ENCODE measurements at regions not wholly inside any gene's neighbourhood (a gene's known extent, or its start where the extent isn't known, plus 50 kb on each side); places are given as distances from the start of the nearest gene placed in this dataset.

DNA sequence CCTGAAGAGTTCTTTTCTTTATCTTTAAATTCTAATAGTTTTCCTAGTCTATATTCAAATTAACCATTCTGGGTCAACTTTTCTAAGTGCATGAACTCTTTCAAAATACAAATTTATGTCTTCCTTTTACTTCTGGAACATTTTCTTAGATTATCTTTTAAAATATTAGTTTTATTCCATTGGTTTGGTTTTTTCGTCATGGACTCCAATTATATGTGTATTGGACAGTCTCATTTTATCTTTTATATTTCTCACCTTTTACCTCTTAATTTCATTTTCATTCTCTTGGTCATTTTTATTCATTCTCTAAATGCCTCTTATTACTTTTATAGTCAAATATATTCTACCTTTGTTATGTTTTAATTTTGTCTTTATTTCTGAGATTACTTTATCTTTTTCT is 356.7 kb upstream of the MMS22L start:
- Histone ChIP-seq H3K9me3 (replicated peaks; ENCODE audit: control insufficient read depth, low read depth, low read length) (no peaks in the 10 kb centered on the region), H3K4me3 (ENCODE audit: low read length) (no peak overlapping the region), H3K4me1 (ENCODE audit: control insufficient read depth, insufficient read depth, low read length) (no peaks in the 10 kb centered on the region), H3K36me3 (ENCODE audit: control insufficient read depth, insufficient read depth, low read length) (no peaks in the 10 kb centered on the region), H3K27ac (ENCODE audit: low read length) (no peak overlapping the region), H3K27me3 (ENCODE audit: control insufficient read depth, insufficient read depth, low read length) (no peaks in the 10 kb centered on the region)
- no CpG with 5 or more reads among the region's 1 CpG for WGBS (ENCODE audit: insufficient coverage)
- DNase-seq = no peak

DNA sequence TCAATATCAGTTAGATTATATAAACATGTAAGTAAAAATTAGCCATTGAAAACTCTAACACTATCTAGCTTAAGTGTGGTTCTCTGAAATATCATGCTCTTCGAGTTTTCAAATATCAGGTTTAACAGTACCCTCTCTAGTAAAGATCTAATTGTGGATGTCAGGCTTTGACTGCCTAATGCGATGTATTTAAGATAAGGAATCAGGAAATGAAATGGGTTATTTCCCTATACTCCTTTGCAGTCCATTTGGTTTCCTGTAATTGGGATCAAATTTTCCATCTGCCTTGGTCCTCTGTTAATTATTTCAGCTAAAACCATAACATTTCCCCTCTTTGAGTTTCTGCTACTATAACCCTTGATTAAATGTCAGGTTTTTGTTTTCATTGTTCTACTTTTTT is 361.3 kb upstream of the MMS22L start:
- Histone ChIP-seq H3K27ac (ENCODE audit: low read length) (no peak overlapping the region), H3K4me1 (ENCODE audit: control insufficient read depth, insufficient read depth, low read length) (no peaks in the 10 kb centered on the region), H3K36me3 (ENCODE audit: control insufficient read depth, insufficient read depth, low read length) (no peaks in the 10 kb centered on the region), H3K27me3 (ENCODE audit: control insufficient read depth, insufficient read depth, low read length) (no peaks in the 10 kb centered on the region), H3K4me3 (ENCODE audit: low read length) (no peak overlapping the region), H3K9me3 (replicated peaks; ENCODE audit: control insufficient read depth, low read depth, low read length) (no peaks in the 10 kb centered on the region)
- WGBS (ENCODE audit: insufficient coverage) = no CpG with 5 or more reads among the region's 2 CpGs
- no peak for DNase-seq

DNA sequence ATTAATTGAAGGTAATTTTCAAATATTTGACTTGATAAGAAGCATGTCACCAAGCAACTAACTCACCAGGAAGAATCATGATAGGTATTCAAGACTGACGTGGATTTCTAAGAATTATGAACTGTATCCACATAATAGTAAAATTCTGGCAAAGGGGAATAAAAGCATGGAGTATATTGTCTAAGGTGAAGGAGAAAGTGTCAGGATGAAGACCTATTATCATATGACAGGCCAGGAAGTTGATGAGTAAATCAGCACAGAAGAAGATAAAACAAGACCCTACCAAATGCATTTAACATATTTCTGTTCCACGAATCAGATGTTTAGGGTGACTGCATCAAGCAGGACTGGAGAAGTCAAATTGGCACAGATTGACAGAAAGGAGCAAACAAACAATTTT is 362.7 kb upstream of the MMS22L start:
- no peak overlapping the region for H3K27ac ChIP-seq (ENCODE audit: low read length)
- H3K9me3 ChIP-seq (replicated peaks; ENCODE audit: control insufficient read depth, low read depth, low read length) = no peaks in the 10 kb centered on the region
- no peaks in the 10 kb centered on the region for H3K36me3 ChIP-seq (ENCODE audit: control insufficient read depth, insufficient read depth, low read length)
- no peaks in the 10 kb centered on the region for H3K27me3 ChIP-seq (ENCODE audit: control insufficient read depth, insufficient read depth, low read length)
- H3K4me3 ChIP-seq (ENCODE audit: low read length) = no peak overlapping the region
- no peaks in the 10 kb centered on the region for H3K4me1 ChIP-seq (ENCODE audit: control insufficient read depth, insufficient read depth, low read length)
- no CpG with 5 or more reads among the region's 2 CpGs for WGBS (ENCODE audit: insufficient coverage)
- no peak for DNase-seq

DNA sequence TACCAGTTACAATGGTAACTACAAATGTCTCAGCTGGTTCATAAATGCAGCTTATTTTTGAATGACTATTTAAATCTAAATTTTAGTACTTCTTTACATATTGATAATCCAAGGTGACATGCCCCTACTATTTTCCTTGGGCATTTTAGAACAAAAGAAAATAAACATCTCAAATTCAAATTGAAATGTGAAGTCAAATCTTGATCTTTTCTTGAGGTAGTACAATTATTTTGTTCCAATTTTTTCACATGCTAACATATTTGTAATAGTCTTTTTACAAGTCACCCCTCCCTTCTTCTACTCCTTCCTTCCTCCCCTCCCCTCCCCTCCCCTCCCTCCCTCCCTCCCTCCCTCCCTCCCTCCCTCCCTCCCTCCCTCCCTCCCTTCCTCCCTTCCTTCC is 370.1 kb upstream of the MMS22L start:
- Histone ChIP-seq H3K36me3 (ENCODE audit: control insufficient read depth, insufficient read depth, low read length) (no peaks in the 10 kb centered on the region), H3K4me1 (ENCODE audit: control insufficient read depth, insufficient read depth, low read length) (no peaks in the 10 kb centered on the region), H3K4me3 (ENCODE audit: low read length) (no peak overlapping the region), H3K27ac (ENCODE audit: low read length) (no peak overlapping the region), H3K27me3 (ENCODE audit: control insufficient read depth, insufficient read depth, low read length) (no peaks in the 10 kb centered on the region), H3K9me3 (replicated peaks; ENCODE audit: control insufficient read depth, low read depth, low read length) (no peaks in the 10 kb centered on the region)
- DNase-seq = no peak

DNA sequence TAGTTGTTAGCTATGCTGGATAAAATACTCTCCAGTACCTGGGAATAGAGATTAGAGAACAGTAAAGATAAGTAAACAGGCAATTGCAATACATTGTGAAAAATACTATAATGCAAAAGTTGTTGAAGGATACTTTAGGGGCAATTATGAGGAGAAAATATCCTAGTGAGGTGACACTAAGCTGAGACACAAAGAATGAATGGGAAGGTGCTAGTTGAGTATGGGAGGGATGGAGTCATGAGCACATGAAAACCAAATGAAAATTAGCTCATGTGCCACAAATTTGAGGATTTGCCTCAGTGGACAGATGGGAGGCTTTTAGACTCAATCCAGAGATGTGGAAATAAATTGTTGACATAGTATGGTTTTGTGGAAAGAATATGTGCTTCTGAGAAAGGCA is 370.5 kb upstream of the MMS22L start:
- no peak for DNase-seq
- Histone ChIP-seq H3K4me3 (ENCODE audit: low read length) (no peak overlapping the region), H3K27ac (ENCODE audit: low read length) (no peak overlapping the region), H3K27me3 (ENCODE audit: control insufficient read depth, insufficient read depth, low read length) (no peaks in the 10 kb centered on the region), H3K36me3 (ENCODE audit: control insufficient read depth, insufficient read depth, low read length) (no peaks in the 10 kb centered on the region), H3K4me1 (ENCODE audit: control insufficient read depth, insufficient read depth, low read length) (no peaks in the 10 kb centered on the region), H3K9me3 (replicated peaks; ENCODE audit: control insufficient read depth, low read depth, low read length) (no peaks in the 10 kb centered on the region)

DNA sequence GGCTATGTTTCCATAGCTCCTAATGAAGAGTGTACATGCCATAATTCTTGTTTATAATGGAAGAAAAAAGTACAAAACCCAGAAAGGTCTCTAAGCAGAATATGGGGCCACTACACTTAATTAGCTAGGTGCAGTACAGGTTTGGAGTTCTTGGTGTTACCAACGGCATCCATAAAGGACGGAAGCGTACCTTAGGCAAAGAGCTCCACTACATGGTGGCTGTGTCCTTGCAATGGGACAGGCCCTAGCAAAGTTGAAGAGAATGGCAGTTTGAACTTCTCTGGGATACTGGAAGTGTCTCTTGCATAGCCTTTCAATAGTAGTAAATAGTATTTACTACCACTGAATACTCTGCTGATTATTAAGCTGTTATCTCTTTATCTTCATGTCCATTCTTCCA is 371.7 kb upstream of the MMS22L start:
- Histone ChIP-seq H3K27me3 (ENCODE audit: control insufficient read depth, insufficient read depth, low read length) (no peaks in the 10 kb centered on the region), H3K4me3 (ENCODE audit: low read length) (no peak overlapping the region), H3K27ac (ENCODE audit: low read length) (no peak overlapping the region), H3K36me3 (ENCODE audit: control insufficient read depth, insufficient read depth, low read length) (no peaks in the 10 kb centered on the region), H3K4me1 (ENCODE audit: control insufficient read depth, insufficient read depth, low read length) (no peaks in the 10 kb centered on the region), H3K9me3 (replicated peaks; ENCODE audit: control insufficient read depth, low read depth, low read length) (no peaks in the 10 kb centered on the region)
- 100% methylated on average over 3 of the region's 3 CpGs for WGBS (ENCODE audit: insufficient coverage)
- no peak for DNase-seq

DNA sequence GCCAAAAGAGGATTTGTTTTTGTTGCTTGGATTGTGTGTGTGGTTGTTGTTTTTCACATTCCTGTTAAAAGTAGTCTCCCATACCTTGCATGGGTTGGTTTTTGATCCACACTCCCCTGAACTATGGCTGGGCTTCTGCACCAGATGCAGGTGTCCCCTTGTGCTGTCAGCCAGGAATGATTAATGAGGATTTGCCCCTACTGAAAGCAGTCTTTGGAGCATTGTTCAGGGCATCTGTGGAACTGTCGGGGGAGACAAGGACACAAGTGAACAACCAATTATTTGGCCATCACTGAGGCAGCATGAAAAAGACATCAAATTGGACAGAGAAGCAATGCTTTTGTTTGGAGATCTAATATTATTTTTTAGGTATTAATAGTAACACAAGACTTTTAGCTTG is 373.2 kb upstream of the MMS22L start:
- no peaks in the 10 kb centered on the region for H3K36me3 ChIP-seq (ENCODE audit: control insufficient read depth, insufficient read depth, low read length)
- no peaks in the 10 kb centered on the region for H3K27me3 ChIP-seq (ENCODE audit: control insufficient read depth, insufficient read depth, low read length)
- DNase-seq = no peak
- WGBS (ENCODE audit: insufficient coverage) = no CpG with 5 or more reads among the region's 1 CpG
- no peaks in the 10 kb centered on the region for H3K4me1 ChIP-seq (ENCODE audit: control insufficient read depth, insufficient read depth, low read length)
- no peaks in the 10 kb centered on the region for H3K9me3 ChIP-seq (replicated peaks; ENCODE audit: control insufficient read depth, low read depth, low read length)
- H3K27ac ChIP-seq (ENCODE audit: low read length) = no peak overlapping the region
- H3K4me3 ChIP-seq (ENCODE audit: low read length) = no peak overlapping the region

DNA sequence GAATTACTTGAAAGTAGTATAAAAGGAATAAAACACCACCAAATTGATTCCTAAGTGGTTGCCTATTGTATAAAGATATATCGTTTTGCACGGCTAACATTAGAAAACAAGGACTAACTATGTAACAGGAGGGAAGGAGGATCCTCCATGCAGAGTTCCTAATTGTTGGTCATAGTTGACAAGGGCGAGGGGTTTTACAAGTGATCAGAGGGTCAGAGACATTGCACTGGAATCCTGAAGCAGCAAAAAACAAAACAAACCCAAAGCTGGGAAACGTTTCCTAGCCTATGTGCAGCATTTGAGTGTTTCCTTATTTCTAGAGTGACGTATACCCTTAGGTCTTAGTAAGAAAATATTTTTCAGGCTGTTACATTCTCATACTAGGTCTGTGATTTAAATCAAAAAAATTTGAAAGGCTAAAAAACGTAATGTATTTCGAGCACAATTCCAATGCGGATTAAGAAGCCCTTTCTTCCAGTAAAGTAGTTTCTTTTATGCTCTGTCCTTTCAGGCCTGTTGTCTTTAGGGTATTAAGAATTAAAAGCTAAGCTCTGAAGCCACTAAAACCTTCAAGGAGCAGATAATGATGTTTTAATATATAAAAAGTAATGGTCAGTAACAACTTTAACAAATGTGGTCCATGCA is 373.8 kb upstream of the MMS22L start:
- Histone ChIP-seq H3K27me3 (ENCODE audit: control insufficient read depth, insufficient read depth, low read length) (no peaks in the 10 kb centered on the region), H3K27ac (ENCODE audit: low read length) (no peak overlapping the region), H3K4me3 (ENCODE audit: low read length) (no peak overlapping the region), H3K36me3 (ENCODE audit: control insufficient read depth, insufficient read depth, low read length) (no peaks in the 10 kb centered on the region), H3K4me1 (ENCODE audit: control insufficient read depth, insufficient read depth, low read length) (no peaks in the 10 kb centered on the region), H3K9me3 (replicated peaks; ENCODE audit: control insufficient read depth, low read depth, low read length) (no peaks in the 10 kb centered on the region)
- no peak for DNase-seq
- WGBS (ENCODE audit: insufficient coverage) = 50% methylated on average over 1 of the region's 8 CpGs

DNA sequence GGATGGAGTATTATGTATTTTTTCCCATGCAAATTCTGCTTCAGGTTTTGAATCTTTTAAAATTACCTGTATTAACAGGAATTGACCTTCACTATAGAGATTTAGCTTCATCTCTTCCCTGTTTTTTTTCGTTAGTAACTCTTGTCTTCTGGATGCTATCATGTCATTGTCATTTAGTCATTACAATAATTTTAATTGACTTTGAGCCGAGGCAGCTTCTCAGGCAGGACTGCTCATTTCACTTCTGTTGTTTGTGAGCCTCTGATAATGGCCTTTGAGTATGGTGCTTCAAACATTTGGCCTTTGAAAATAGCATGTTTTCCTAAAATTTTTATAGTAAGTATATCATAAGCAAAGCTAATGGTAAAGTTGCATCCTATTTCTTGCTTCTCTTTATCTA is 375.1 kb upstream of the MMS22L start:
- no CpG with 5 or more reads among the region's 2 CpGs for WGBS (ENCODE audit: insufficient coverage)
- Histone ChIP-seq H3K9me3 (replicated peaks; ENCODE audit: control insufficient read depth, low read depth, low read length) (no peaks in the 10 kb centered on the region), H3K27ac (ENCODE audit: low read length) (no peak overlapping the region), H3K4me3 (ENCODE audit: low read length) (no peak overlapping the region), H3K36me3 (ENCODE audit: control insufficient read depth, insufficient read depth, low read length) (no peaks in the 10 kb centered on the region), H3K27me3 (ENCODE audit: control insufficient read depth, insufficient read depth, low read length) (no peaks in the 10 kb centered on the region), H3K4me1 (ENCODE audit: control insufficient read depth, insufficient read depth, low read length) (no peaks in the 10 kb centered on the region)
- no peak for DNase-seq

DNA sequence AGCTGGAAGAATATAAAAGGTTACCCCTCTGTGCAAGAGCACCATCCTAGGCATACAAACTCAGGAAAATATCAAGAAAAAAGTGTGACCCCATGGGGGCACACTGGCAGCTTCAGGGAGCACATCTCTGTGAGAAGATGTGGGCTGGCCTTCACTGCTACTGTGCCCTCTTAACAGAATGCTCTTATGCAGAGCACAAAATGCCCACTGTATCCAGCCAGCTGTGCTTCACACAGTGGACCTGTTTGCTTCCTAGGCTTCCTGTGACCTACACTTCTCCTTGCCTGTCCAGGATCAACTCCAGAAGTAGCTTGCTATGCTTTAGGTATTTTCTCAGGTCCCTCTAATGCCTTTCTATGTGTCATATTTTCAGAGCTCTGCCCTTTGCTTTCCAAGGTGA is 380.2 kb upstream of the MMS22L start:
- no peak for DNase-seq
- H3K27ac ChIP-seq (ENCODE audit: low read length) = no peak overlapping the region
- no peaks in the 10 kb centered on the region for H3K27me3 ChIP-seq (ENCODE audit: control insufficient read depth, insufficient read depth, low read length)
- H3K4me3 ChIP-seq (ENCODE audit: low read length) = no peak overlapping the region
- no peaks in the 10 kb centered on the region for H3K9me3 ChIP-seq (replicated peaks; ENCODE audit: control insufficient read depth, low read depth, low read length)
- H3K4me1 ChIP-seq (ENCODE audit: control insufficient read depth, insufficient read depth, low read length) = no peaks in the 10 kb centered on the region
- no peaks in the 10 kb centered on the region for H3K36me3 ChIP-seq (ENCODE audit: control insufficient read depth, insufficient read depth, low read length)

DNA sequence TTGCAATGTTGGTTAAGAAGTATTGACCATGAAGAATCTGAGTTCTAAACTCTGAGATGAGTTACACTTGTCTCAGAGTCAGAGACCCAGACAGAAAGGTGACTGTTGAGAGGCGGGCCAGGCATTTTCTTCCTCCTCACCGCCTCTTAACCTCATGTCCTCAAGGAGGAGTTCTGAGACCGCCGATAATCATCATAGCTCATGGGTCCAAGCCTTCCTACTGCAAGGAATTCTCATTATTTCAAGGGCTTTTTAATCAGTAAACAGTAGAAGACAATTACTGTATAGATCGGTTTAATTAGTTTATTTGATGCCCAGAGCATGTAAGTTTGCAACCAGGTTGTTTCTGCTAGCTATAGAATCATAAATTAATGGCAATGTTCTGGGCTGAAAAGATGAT is 382.4 kb upstream of the MMS22L start:
- Histone ChIP-seq H3K27ac (ENCODE audit: low read length) (no peak overlapping the region), H3K27me3 (ENCODE audit: control insufficient read depth, insufficient read depth, low read length) (no peaks in the 10 kb centered on the region), H3K36me3 (ENCODE audit: control insufficient read depth, insufficient read depth, low read length) (no peaks in the 10 kb centered on the region), H3K4me3 (ENCODE audit: low read length) (no peak overlapping the region), H3K9me3 (replicated peaks; ENCODE audit: control insufficient read depth, low read depth, low read length) (no peaks in the 10 kb centered on the region), H3K4me1 (ENCODE audit: control insufficient read depth, insufficient read depth, low read length) (peaks cover 4% of the 10 kb centered on the region)
- WGBS (ENCODE audit: insufficient coverage) = 78% methylated on average over 2 of the region's 5 CpGs
- DNase-seq = no peak

Data from muscle of leg (tissue), 3 donors.